ENCODE measurements at regions not wholly inside any gene's neighbourhood (a gene's known extent, or its start where the extent isn't known, plus 50 kb on each side); places are given as distances from the start of the nearest gene placed in this dataset.
"Not testable (repeated sequence)": the region's sequence is repeated elsewhere in the genome, so short reads cannot be mapped to it uniquely, and the experiment has no call there.

GRCh38 chr18:14943486-14943885, 195.5 kb downstream of the ANKRD30B start:
- Mint-ChIP-seq H3K4me3 (no peak overlapping the region), H3K27ac (no peak overlapping the region), H3K9me3 (no peaks in the 10 kb centered on the region), H3K36me3 (ENCODE audit: low read depth) (no peaks in the 10 kb centered on the region), H3K27me3 (no peaks in the 10 kb centered on the region), H3K4me1 (ENCODE audit: low read depth) (no peaks in the 10 kb centered on the region)
- DNase-seq, result no peak

GRCh38 chr18:14943967-14944636, 196.1 kb downstream of the ANKRD30B start:
- H3K4me3 Mint-ChIP-seq, result no peak overlapping the region
- H3K27ac Mint-ChIP-seq, result no peak overlapping the region
- no peak for DNase-seq
- no peaks in the 10 kb centered on the region for H3K4me1 Mint-ChIP-seq (ENCODE audit: low read depth)
- no peaks in the 10 kb centered on the region for H3K9me3 Mint-ChIP-seq
- H3K36me3 Mint-ChIP-seq (ENCODE audit: low read depth), result no peaks in the 10 kb centered on the region
- no peaks in the 10 kb centered on the region for H3K27me3 Mint-ChIP-seq

- no peaks in the 10 kb centered on the region for H3K4me1 Mint-ChIP-seq (ENCODE audit: low read depth)
- no peaks in the 10 kb centered on the region for H3K36me3 Mint-ChIP-seq (ENCODE audit: low read depth)
- no peak for DNase-seq
- no peaks in the 10 kb centered on the region for H3K9me3 Mint-ChIP-seq
- H3K27ac Mint-ChIP-seq, result no peak overlapping the region
- H3K27me3 Mint-ChIP-seq, result no peaks in the 10 kb centered on the region
- H3K4me3 Mint-ChIP-seq, result no peak overlapping the region
These were observed 196.9 kb downstream of the ANKRD30B start for GRCh38 chr18:14944838-14945237.

GRCh38 chr18:14945286-14945685, 197.3 kb downstream of the ANKRD30B start:
- Mint-ChIP-seq H3K27ac (no peak overlapping the region), H3K9me3 (no peaks in the 10 kb centered on the region), H3K4me3 (no peak overlapping the region), H3K27me3 (no peaks in the 10 kb centered on the region), H3K4me1 (ENCODE audit: low read depth) (no peaks in the 10 kb centered on the region), H3K36me3 (ENCODE audit: low read depth) (no peaks in the 10 kb centered on the region)
- no peak for DNase-seq

GRCh38 chr18:14945984-14946383, 198.0 kb downstream of the ANKRD30B start:
- Mint-ChIP-seq H3K9me3 (no peaks in the 10 kb centered on the region), H3K4me1 (ENCODE audit: low read depth) (no peaks in the 10 kb centered on the region), H3K4me3 (no peak overlapping the region), H3K27me3 (no peaks in the 10 kb centered on the region), H3K27ac (no peak overlapping the region), H3K36me3 (ENCODE audit: low read depth) (no peaks in the 10 kb centered on the region)
- no peak for DNase-seq

GRCh38 chr18:14946741-14947470, 198.9 kb downstream of the ANKRD30B start:
- not testable (repeated sequence) for H3K4me3 Mint-ChIP-seq; H3K27me3 Mint-ChIP-seq; H3K36me3 Mint-ChIP-seq (ENCODE audit: low read depth); H3K27ac Mint-ChIP-seq; DNase-seq; H3K4me1 Mint-ChIP-seq (ENCODE audit: low read depth); H3K9me3 Mint-ChIP-seq

- Mint-ChIP-seq H3K4me1 (ENCODE audit: low read depth) (no peaks in the 10 kb centered on the region), H3K36me3 (ENCODE audit: low read depth) (no peaks in the 10 kb centered on the region), H3K27me3 (no peaks in the 10 kb centered on the region), H3K9me3 (no peaks in the 10 kb centered on the region), H3K27ac (no peak overlapping the region), H3K4me3 (no peak overlapping the region)
- DNase-seq, result no peak
These were observed 199.7 kb downstream of the ANKRD30B start for GRCh38 chr18:14947482-14948162.

GRCh38 chr18:14948163-14948540, 200.2 kb downstream of the ANKRD30B start:
- Mint-ChIP-seq H3K4me1 (ENCODE audit: low read depth) (no peaks in the 10 kb centered on the region), H3K36me3 (ENCODE audit: low read depth) (no peaks in the 10 kb centered on the region), H3K27me3 (no peaks in the 10 kb centered on the region), H3K9me3 (no peaks in the 10 kb centered on the region), H3K4me3 (no peak overlapping the region), H3K27ac (no peak overlapping the region)
- no peak for DNase-seq

- no peak for DNase-seq
- H3K9me3 Mint-ChIP-seq, result no peaks in the 10 kb centered on the region
- H3K27ac Mint-ChIP-seq, result no peak overlapping the region
- no peaks in the 10 kb centered on the region for H3K4me1 Mint-ChIP-seq (ENCODE audit: low read depth)
- no peaks in the 10 kb centered on the region for H3K36me3 Mint-ChIP-seq (ENCODE audit: low read depth)
- no peaks in the 10 kb centered on the region for H3K27me3 Mint-ChIP-seq
- no peak overlapping the region for H3K4me3 Mint-ChIP-seq
These were observed 202.1 kb downstream of the ANKRD30B start for GRCh38 chr18:14949800-14950664.

GRCh38 chr18:14952444-14953077, 204.6 kb downstream of the ANKRD30B start:
- H3K27me3 Mint-ChIP-seq; H3K4me3 Mint-ChIP-seq; DNase-seq; H3K36me3 Mint-ChIP-seq (ENCODE audit: low read depth); H3K4me1 Mint-ChIP-seq (ENCODE audit: low read depth); H3K27ac Mint-ChIP-seq: not testable (repeated sequence)
- peaks cover 11% of the 10 kb centered on the region for H3K9me3 Mint-ChIP-seq

- Mint-ChIP-seq H3K9me3 (peaks cover 11% of the 10 kb centered on the region), H3K4me3 (no peak overlapping the region), H3K27ac (no peak overlapping the region), H3K4me1 (ENCODE audit: low read depth) (no peaks in the 10 kb centered on the region), H3K36me3 (ENCODE audit: low read depth) (no peaks in the 10 kb centered on the region), H3K27me3 (peaks cover 7% of the 10 kb centered on the region)
- no peak for DNase-seq
These were observed 210.7 kb downstream of the ANKRD30B start for GRCh38 chr18:14958701-14959100.

GRCh38 chr18:14959550-14959949, 211.6 kb downstream of the ANKRD30B start:
- Mint-ChIP-seq H3K9me3 (peaks cover 11% of the 10 kb centered on the region), H3K27ac (no peak overlapping the region), H3K27me3 (peaks cover 7% of the 10 kb centered on the region), H3K4me1 (ENCODE audit: low read depth) (no peaks in the 10 kb centered on the region), H3K36me3 (ENCODE audit: low read depth) (no peaks in the 10 kb centered on the region), H3K4me3 (no peak overlapping the region)
- DNase-seq, result no peak

- H3K4me3 Mint-ChIP-seq, result no peak overlapping the region
- no peaks in the 10 kb centered on the region for H3K4me1 Mint-ChIP-seq (ENCODE audit: low read depth)
- no peaks in the 10 kb centered on the region for H3K36me3 Mint-ChIP-seq (ENCODE audit: low read depth)
- no peak for DNase-seq
- H3K27ac Mint-ChIP-seq, result no peak overlapping the region
- peaks cover 2% of the 10 kb centered on the region for H3K9me3 Mint-ChIP-seq
- peaks cover 7% of the 10 kb centered on the region for H3K27me3 Mint-ChIP-seq
These were observed 214.0 kb downstream of the ANKRD30B start for GRCh38 chr18:14961991-14962390.

- no peak for DNase-seq
- H3K4me3 Mint-ChIP-seq, result no peak overlapping the region
- H3K9me3 Mint-ChIP-seq, result no peaks in the 10 kb centered on the region
- no peak overlapping the region for H3K27ac Mint-ChIP-seq
- H3K27me3 Mint-ChIP-seq, result peaks cover 7% of the 10 kb centered on the region
- no peaks in the 10 kb centered on the region for H3K4me1 Mint-ChIP-seq (ENCODE audit: low read depth)
- no peaks in the 10 kb centered on the region for H3K36me3 Mint-ChIP-seq (ENCODE audit: low read depth)
These were observed 214.7 kb downstream of the ANKRD30B start for GRCh38 chr18:14962626-14963025.

Data from activated T-cell treated with anti-CD3 and anti-CD28 coated beads, Interleukin-2, amount 50 U/mL, for 24 hours (primary cell).